ENCODE measurements at regions not wholly inside any gene's neighbourhood (a gene's known extent, or its start where the extent isn't known, plus 50 kb on each side); places are given as distances from the start of the nearest gene placed in this dataset.

DNA sequence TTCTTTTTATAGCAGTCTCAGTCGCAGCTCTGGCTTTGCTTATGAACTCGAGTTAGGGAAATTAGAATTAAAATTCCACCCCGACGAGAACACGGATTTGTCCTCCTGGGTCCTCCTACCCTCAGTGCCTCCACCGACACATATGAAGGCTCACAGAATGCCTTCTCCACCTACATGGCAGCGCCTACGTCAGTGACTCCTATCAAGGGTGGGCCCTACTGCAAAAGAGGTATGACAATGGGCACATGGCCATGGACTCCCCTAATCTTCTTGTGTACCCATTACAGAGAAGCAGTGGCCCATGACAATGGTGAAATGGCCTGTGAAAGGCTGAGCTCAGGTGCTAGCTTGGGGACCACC, 173.0 kb upstream of the TLE3 start:
- TF ChIP-seq GATA2 (IDR thresholded peaks at IDR 0.05; ENCODE audit: low read depth, low read length) = no peak
- no peak for TF ChIP-seq GATA3 (IDR thresholded peaks at IDR 0.05; ENCODE audit: low read depth, low read length)
